Stimulated activated effector memory CD8-positive, alpha-beta T cell treated with anti-CD3 and anti-CD28 coated beads, Interleukin-12 subunit alpha, Interleukin-12 subunit beta, amount 100 ng/mL, for 72 hours (primary cell): ENCODE measurements at regions not wholly inside any gene's neighbourhood (a gene's known extent, or its start where the extent isn't known, plus 50 kb on each side); places are given as distances from the start of the nearest gene placed in this dataset.

Experiments used
- ATAC-seq: fragments of 150-1000 bp; cut with Tn5 transposase; 2 replicates; pipeline ENCODE4 v1.10.0; 2021
- DNase-seq, 2 donors: peaks; one replicate each; pipeline ENCODE4 v3.0.0; 2021 to 2022; ENCODE audit warnings: low spot score in 2 of 2
- H3K27ac Mint-ChIP-seq: one replicate; pipeline ENCODE4 v1.8.0; 2022; ENCODE audit warnings: mild to moderate bottlenecking, mixed read lengths
- H3K36me3 Mint-ChIP-seq: one replicate; pipeline ENCODE4 v1.8.0; 2022; ENCODE audit warnings: mild to moderate bottlenecking, mixed read lengths
- H3K4me1 Mint-ChIP-seq: one replicate; pipeline ENCODE4 v1.8.0; 2022; ENCODE audit warnings: mixed read lengths
- H3K4me3 Mint-ChIP-seq: one replicate; pipeline ENCODE4 v1.8.0; 2022; ENCODE audit warnings: mild to moderate bottlenecking, mixed read lengths
- H3K9me3 Mint-ChIP-seq: one replicate; pipeline ENCODE4 v1.8.0; 2022; ENCODE audit warnings: mixed read lengths

DNA sequence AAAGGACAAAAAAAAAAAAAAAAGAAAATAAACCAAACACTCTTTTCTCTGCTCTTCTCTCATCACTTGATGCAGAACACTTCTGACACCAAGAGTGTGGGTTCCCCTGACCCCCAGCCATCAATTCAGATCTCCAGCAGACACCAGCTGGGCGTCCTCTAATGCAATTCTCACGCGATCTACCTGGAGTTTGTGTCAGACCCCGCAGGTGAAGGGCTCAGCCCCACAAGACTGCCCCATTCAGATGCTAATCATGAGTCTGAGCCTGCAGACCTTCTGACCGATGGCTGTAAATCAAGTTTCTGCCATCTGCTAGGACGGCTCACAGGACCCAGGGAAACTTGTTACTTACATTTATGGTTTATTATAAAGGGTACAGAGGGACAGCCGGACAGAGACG is 133.6 kb upstream of the C1orf174 start:
- H3K36me3 Mint-ChIP-seq = no peaks in the 10 kb centered on the region

DNA sequence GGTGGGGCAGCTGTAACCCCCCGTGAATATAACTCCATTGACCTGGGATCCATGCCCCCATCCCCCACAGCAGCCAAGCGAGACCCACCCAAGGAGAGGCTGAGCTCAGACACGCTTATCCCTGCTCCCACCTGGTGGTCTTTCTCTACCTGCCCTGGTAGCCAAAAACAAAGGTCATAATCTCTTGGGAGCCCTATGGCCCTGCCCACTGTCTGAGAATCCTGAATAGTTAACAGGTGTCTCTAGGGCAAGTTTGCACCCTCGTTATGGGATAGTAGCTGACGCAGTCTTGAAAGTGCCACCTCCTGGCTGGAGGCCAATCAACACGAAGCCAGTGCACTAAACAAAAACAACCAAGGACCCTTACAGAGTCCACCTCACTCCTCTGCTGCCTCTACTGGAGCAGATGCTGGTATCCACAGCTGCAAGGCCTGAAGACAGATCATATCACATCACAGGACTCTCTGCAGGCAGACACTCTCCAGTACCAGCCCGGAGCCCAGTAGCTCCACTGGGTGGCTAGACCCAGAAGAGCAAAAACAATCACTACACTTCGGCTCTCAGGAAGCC is 134.3 kb upstream of the C1orf174 start:
- no peak overlapping the region for H3K27ac Mint-ChIP-seq
- H3K9me3 Mint-ChIP-seq = peaks cover 3% of the 10 kb centered on the region
- H3K4me1 Mint-ChIP-seq = no peaks in the 10 kb centered on the region
- no peak for DNase-seq
- no peak overlapping the region for H3K4me3 Mint-ChIP-seq
- no peaks in the 10 kb centered on the region for H3K36me3 Mint-ChIP-seq
- ATAC-seq = no peak

More for the DNA sequence above, 133.6 kb upstream of the C1orf174 start:
- Mint-ChIP-seq H3K9me3 (peaks cover 3% of the 10 kb centered on the region), H3K4me1 (no peaks in the 10 kb centered on the region), H3K4me3 (no peak overlapping the region), H3K27ac (no peak overlapping the region)
- ATAC-seq (no peak), DNase-seq (no peak)

DNA sequence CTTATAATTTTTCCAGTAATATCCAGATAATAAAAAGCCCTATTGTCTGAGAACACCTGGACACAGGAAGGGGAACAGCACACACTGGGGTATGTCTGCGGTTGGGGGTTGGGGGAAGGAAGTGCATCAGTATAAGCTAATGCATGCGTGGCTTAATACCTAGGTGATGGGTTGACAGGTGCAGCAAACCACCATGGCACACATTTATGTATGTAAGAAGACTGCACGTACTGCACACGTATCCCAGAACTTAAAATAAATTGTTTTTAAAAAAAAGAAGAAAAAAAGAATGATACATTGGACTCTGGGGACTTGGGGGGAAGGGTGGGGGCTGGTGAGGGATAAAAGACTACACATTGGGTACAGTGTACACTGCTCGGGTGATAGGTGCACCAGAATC is 144.9 kb upstream of the C1orf174 start:
- ATAC-seq = no peak
- DNase-seq = no peak
- Mint-ChIP-seq H3K27ac (no peak overlapping the region), H3K4me3 (no peak overlapping the region), H3K9me3 (no peaks in the 10 kb centered on the region), H3K36me3 (no peaks in the 10 kb centered on the region), H3K4me1 (no peaks in the 10 kb centered on the region)

DNA sequence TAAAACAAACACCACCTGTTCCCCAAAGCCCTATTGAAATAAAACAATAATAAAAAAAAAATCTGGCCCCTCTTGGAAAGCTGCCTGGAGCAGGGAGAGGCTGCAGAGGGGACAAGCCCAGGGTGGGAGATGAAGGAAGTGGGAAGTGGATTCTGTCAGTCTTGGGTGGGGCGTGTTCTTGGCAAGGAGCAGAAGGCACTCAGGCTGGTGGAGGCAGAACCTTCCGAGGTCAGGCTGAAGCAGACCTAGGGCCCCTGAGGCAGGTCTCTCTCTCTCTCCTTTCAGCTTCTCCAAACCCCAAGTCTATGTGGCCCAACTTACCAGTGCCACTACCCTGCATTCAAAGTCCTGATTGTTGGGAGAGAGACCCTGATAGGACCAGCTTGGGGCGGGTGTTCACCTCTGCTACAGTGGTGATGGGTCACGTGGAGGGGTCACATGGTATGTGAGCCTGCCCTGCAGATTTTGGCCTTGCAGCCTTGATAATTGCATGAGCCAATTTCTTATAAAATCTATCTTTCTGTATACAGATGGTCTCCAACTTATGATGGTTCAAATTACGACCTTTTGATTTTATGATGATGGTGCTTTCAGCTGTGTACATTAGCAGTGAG is 145.4 kb upstream of the C1orf174 start:
- no peaks in the 10 kb centered on the region for H3K9me3 Mint-ChIP-seq
- DNase-seq = no peak
- no peak overlapping the region for H3K27ac Mint-ChIP-seq
- no peak for ATAC-seq
- no peaks in the 10 kb centered on the region for H3K36me3 Mint-ChIP-seq
- no peak overlapping the region for H3K4me3 Mint-ChIP-seq
- H3K4me1 Mint-ChIP-seq = no peaks in the 10 kb centered on the region

DNA sequence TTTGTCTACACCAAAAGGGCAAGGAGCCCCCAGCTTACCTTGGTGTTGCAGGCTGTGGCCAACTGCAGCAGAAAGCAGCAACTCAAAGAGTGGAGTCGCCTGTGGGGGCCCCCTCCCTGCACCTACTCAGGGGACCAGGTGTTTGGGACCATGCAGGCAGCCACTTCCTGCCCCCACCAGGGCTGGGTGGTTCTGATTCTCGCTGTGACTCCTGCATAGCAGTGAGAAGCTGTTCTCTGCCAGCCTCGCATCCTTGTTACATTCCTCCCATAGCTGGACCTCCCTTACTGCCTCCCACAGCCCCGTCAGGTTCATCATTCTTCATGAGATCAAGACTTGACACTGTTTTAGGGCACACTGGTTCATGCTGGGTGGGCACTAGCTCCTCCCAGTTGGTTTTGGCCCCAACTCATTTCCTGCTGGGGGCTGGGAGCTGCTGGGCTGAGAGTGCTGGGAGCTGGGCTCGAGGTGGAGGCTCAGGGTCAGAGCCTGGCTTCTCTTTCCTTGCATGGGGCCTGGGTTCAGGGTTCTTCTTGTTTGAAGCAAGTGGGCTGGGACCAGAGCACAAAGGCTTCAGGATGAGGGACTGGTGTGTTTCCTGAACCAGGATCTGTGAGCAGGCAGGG is 146.9 kb upstream of the C1orf174 start:
- no peaks in the 10 kb centered on the region for H3K36me3 Mint-ChIP-seq
- no peak for ATAC-seq
- no peak for DNase-seq
- H3K4me3 Mint-ChIP-seq = no peak overlapping the region
- no peak overlapping the region for H3K27ac Mint-ChIP-seq
- H3K9me3 Mint-ChIP-seq = no peaks in the 10 kb centered on the region
- no peaks in the 10 kb centered on the region for H3K4me1 Mint-ChIP-seq

DNA sequence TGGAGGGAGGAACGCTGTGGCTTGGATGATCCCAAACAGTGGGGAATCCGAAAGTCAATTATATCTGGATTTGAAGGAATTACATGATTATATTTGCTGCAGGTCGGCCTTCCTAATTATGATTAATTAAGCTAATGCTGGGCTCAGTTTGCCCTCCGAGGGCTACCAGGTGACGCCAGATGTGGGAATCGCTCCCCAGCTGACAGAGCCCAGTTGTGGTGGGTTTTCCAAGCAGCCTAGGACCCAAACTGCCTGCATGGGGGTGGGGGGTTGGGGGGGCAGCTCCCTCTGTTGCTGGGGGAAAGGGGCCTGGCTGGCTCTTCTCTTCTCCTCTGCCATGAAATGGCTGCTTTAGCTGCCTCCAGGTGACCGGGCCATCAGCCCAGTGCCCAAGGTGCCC is 147.6 kb upstream of the C1orf174 start:
- Mint-ChIP-seq H3K4me3 (no peak overlapping the region), H3K27ac (no peak overlapping the region), H3K36me3 (no peaks in the 10 kb centered on the region), H3K9me3 (no peaks in the 10 kb centered on the region), H3K4me1 (no peaks in the 10 kb centered on the region)
- ATAC-seq = no peak
- no peak for DNase-seq

DNA sequence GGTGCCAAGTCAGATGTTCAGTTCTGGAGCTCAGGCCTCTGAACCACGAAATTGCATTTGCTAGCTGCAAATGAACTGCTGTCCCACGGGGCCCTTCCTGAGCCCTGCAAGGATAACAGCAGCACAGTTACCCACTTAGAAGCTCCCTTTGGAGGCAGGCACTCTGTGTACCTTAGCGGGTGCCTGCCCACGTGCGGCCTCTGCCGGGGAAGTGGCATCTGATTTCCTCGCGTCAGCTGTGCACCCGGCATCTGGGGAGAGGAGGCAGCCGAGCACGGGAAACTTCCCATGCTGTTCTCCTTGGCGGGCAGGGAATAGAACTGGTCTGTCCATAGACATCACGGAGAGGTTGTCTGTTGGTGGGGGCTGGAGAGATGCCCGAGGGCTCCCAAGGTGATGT is 148.0 kb upstream of the C1orf174 start:
- no peak for ATAC-seq
- Mint-ChIP-seq H3K9me3 (no peaks in the 10 kb centered on the region), H3K4me3 (no peak overlapping the region), H3K36me3 (no peaks in the 10 kb centered on the region), H3K27ac (no peak overlapping the region), H3K4me1 (no peaks in the 10 kb centered on the region)
- no peak for DNase-seq

DNA sequence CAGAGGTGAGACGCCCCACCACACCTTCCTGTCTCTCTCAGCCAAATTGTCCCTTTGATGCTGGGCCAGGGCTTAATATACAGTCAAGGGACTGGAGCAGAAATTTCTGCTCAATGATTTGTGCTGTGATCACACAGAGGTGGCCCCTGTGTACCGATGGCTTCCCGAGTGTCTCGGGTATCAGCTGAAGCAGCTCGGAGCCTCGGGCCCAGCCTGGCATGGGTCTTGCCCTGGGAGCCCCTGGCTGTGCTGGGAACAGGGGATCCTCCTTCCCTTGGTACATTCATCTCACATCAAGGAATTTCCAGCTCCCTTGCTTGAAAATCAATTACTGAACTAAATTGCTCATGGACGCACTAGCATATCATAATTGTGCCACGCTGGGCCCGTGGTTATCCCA is 148.8 kb upstream of the C1orf174 start:
- H3K4me3 Mint-ChIP-seq = no peak overlapping the region
- no peaks in the 10 kb centered on the region for H3K36me3 Mint-ChIP-seq
- H3K27ac Mint-ChIP-seq = no peak overlapping the region
- H3K4me1 Mint-ChIP-seq = no peaks in the 10 kb centered on the region
- ATAC-seq = no peak
- no peaks in the 10 kb centered on the region for H3K9me3 Mint-ChIP-seq
- DNase-seq = no peak

DNA sequence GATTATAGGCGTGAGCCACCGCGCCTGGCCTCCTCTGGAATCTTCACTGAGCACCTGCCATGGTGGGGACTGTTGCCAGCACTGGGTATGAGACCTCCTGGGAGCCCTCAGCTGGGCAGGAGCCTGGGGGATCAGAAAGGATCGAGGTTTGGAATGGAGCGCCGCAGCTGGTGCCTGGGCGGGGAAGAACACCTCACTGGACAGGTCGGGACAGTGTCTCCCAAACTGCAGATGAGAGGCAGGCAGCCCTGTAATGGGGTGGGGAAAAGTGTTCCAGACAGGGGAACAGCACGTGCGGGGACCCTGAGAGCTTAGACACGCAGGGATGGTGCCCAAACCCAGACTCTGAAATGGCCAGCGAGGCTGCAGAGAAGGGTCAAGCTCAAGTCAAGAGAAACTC is 150.9 kb upstream of the C1orf174 start:
- H3K4me3 Mint-ChIP-seq = no peak overlapping the region
- no peaks in the 10 kb centered on the region for H3K4me1 Mint-ChIP-seq
- no peaks in the 10 kb centered on the region for H3K9me3 Mint-ChIP-seq
- ATAC-seq (no peak), DNase-seq (no peak)
- no peak overlapping the region for H3K27ac Mint-ChIP-seq
- H3K36me3 Mint-ChIP-seq = no peaks in the 10 kb centered on the region

DNA sequence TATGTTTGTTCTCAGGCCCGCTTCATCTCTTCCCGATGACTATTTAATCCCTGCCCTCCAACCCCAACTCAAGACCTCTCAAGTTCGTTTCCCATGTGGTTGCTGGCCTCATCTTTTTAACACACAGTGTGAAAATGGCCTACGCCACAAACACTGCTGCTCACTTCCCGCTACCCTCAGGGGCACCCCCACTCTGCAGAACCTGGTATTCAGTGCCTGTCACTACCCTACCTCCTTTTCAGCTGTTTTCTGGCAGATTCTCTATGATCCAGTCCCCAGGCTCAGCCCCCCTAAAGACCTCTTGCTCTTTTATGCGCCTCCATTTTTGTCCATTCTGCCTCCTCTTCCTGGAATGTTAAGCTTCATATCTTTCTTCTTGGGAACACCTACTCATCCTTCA is 152.6 kb upstream of the C1orf174 start:
- no peaks in the 10 kb centered on the region for H3K36me3 Mint-ChIP-seq
- no peaks in the 10 kb centered on the region for H3K4me1 Mint-ChIP-seq
- no peak for ATAC-seq
- H3K9me3 Mint-ChIP-seq = no peaks in the 10 kb centered on the region
- no peak for DNase-seq
- H3K4me3 Mint-ChIP-seq = no peak overlapping the region
- H3K27ac Mint-ChIP-seq = no peak overlapping the region

DNA sequence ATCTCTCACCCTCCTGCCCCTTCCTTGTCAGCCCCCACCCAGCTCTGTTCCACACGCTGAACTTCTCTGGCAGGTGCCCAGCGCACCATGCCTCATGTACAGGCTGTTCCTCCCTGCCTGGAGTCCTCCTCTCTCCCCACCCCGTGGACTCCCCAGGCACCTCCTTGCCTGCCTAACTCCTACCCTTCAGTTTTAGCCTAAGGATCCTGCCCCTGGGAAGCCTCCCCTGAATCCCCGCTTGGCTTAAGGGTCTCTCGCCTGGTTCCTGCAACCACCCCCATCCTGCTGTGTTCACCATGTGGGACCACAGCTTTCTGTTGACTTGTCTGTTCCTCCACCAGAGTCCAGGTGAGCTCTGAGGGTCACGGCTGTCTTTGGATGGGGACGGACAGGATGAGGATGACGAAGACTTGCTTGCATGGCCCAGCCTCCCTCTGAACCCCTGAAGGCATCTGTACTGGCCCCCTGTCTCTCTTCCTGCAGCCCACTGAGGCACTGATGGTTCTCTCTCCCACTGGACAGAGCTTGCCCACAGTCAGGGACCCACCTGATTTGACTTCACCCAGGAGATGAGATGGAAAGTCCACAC is 153.2 kb upstream of the C1orf174 start:
- H3K9me3 Mint-ChIP-seq = no peaks in the 10 kb centered on the region
- H3K27ac Mint-ChIP-seq = no peak overlapping the region
- H3K4me3 Mint-ChIP-seq = no peak overlapping the region
- ATAC-seq (no peak), DNase-seq (no peak)
- H3K4me1 Mint-ChIP-seq = no peaks in the 10 kb centered on the region
- no peaks in the 10 kb centered on the region for H3K36me3 Mint-ChIP-seq

DNA sequence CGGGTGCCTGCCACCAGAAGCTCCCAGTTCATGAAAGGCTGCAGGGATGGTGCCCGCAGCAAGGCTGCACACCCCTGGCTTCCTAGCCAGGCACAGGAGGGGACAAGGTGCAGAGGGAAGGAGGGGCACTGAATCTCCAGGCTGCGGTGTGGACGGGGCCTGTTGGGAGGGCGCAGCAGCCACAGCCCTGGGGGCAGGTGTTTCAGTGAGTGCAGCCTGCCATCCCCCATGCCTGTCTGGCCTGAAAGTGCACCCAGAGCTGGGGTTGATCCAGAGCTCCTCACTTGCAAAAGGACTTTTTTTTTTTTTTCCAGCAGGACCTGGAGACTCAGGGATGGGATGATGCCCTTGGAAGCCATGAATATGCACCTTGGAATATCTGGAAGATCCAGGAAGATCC is 153.7 kb upstream of the C1orf174 start:
- no peak overlapping the region for H3K4me3 Mint-ChIP-seq
- DNase-seq (no peak), ATAC-seq (no peak)
- no peaks in the 10 kb centered on the region for H3K9me3 Mint-ChIP-seq
- no peak overlapping the region for H3K27ac Mint-ChIP-seq
- no peaks in the 10 kb centered on the region for H3K4me1 Mint-ChIP-seq
- H3K36me3 Mint-ChIP-seq = no peaks in the 10 kb centered on the region

DNA sequence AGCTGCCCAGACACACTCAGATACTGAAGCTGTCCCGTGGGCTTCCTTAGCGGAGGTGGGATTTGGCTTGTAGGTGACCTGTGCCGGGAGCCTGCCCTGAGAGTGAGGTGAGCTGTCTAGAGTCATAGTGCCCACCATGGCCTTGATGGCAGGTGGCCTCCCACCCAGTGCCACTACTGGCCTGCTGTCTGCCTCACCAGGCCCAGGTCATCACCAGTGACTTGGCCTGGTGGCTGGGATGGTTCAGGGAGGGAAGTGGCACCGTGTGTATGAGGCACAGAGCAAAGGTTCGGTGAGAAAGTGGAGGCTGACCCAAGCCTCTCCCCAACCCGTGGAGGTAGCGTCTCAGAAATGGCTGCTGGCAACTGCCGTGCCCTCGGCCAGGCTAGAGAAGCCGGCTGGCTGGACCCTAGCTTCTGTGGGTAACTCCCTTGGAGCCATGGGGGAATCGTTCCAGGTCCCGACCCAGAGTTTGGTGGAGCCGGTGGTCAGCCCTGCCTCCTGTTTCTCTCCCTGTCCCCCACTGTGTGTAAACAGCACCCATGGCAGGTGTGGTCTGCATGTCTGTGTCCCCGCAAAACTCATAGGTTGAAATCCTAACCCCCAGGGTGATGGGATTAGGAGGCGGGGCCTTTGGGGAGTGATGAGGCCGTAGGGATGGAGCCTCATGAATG is 155.4 kb upstream of the C1orf174 start:
- no peaks in the 10 kb centered on the region for H3K36me3 Mint-ChIP-seq
- DNase-seq (no peak), ATAC-seq (no peak)
- no peak overlapping the region for H3K27ac Mint-ChIP-seq
- no peak overlapping the region for H3K4me3 Mint-ChIP-seq
- no peaks in the 10 kb centered on the region for H3K4me1 Mint-ChIP-seq
- H3K9me3 Mint-ChIP-seq = no peaks in the 10 kb centered on the region

DNA sequence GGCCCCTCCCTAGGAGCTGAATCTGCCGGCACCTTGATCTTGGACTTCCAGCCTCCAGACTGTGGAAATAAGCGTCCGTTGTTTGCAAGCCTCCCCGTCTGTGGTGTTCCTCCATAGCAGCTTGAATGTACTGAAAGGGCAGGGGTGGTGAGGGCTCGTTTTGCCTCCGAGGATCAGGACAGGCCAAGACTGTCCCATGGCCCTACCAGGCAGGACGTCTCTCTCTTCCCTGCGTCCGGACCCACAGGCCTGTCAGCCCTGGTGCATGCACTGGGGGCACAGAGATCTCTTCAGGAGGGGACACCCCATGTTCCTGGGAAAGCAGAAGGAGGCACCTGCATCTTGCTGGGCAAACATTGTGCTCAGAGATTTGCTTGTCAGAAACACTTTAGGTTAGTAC is 156.3 kb upstream of the C1orf174 start:
- Mint-ChIP-seq H3K36me3 (no peaks in the 10 kb centered on the region), H3K4me3 (no peak overlapping the region), H3K4me1 (no peaks in the 10 kb centered on the region), H3K9me3 (no peaks in the 10 kb centered on the region), H3K27ac (no peak overlapping the region)
- DNase-seq = no peak
- no peak for ATAC-seq

DNA sequence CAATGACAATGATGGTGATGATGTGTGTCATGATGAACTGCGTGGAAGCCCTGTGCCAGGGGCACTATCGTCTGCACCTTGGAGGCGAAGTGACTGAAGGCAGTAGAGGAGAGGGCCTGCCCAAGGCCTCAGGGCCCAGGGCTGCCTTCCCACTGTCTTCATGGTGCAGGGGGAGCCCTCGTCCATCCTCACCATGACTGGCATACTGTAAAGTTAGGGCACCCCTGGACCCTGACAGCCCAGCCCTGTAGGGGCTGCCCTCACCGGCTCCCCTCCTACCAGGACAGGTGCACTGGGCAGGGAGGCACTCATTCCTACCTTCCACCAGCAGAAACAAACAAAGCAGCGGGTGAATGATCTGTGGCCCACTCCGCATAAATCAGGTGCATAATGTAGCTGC is 156.9 kb upstream of the C1orf174 start:
- H3K36me3 Mint-ChIP-seq = no peaks in the 10 kb centered on the region
- H3K27ac Mint-ChIP-seq = no peak overlapping the region
- H3K9me3 Mint-ChIP-seq = no peaks in the 10 kb centered on the region
- no peaks in the 10 kb centered on the region for H3K4me1 Mint-ChIP-seq
- H3K4me3 Mint-ChIP-seq = no peak overlapping the region
- DNase-seq = no peak
- no peak for ATAC-seq

DNA sequence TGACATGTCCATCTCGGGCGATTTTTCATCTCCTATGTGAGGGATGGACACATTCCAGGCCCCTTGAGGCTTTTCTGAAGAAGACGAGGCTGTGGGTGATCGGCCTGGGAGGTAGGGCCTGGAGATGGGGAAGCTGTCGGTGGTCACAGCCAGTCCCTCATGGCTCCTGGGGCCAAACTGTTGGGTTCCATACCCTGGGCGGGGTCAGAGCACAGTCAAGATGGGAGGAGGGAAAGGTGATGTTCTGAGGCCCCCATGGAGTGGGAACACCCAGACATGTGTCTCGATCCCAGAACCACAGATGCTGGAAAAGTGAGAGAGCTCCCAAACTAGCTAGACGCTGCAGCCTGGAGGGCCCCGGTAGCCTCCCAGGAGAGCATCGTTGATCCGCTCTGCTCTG is 157.5 kb upstream of the C1orf174 start:
- H3K27ac Mint-ChIP-seq = no peak overlapping the region
- ATAC-seq (no peak), DNase-seq (no peak)
- H3K4me1 Mint-ChIP-seq = no peaks in the 10 kb centered on the region
- no peaks in the 10 kb centered on the region for H3K9me3 Mint-ChIP-seq
- no peak overlapping the region for H3K4me3 Mint-ChIP-seq
- no peaks in the 10 kb centered on the region for H3K36me3 Mint-ChIP-seq
